ENCODE measurements at regions not wholly inside any gene's neighbourhood (a gene's known extent, or its start where the extent isn't known, plus 50 kb on each side); places are given as distances from the start of the nearest gene placed in this dataset.

DNA sequence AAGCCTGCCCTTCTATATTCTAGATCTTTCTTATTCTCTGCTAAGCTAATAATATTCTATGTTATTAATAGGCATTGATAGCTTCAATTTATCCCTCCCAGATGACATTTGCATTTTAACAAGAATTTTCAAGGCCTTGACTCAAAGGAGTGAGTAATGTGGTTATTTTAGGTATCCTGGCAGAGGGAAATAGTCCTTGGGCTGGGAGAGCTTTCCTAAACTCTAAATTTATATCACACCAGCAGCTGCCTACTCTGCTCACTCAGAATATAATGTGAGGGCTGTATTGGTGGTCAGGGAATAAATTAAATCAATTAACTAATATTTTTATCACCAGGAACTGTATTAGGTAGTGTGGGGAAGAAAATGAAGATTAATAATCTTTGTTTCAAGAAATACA, 74.8 kb upstream of the ADAM23 start:
- no peak for DNase-seq

DNA sequence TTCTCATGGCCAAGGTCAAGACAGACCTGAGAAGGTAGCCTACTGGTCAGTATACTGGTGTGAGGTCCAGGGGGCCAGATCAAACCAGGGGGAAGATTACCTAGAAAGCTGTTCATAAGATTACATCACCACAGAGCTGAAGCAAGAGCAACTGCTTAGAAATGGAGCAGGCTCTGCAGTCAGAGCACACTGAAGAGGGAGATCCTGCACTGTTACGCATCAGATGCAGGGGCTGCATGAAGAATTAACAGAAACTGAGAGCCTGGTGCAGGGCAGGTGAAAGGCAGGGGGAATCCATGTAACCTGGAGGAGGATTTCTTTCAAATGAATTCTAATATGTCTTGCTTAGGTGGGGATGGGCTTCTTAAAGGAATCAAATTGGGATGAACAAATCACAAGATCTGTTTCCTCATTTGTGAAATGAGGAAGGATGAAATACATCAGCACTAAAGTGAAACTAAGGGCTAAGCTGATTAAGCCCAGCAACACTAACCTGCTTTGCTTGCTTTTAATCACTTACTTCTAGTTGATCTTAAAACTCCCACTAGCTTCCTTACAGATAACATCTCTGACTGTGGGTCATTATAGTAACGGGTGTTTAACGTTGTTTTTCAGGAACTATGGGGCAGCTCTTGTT, 74.3 kb upstream of the ADAM23 start:
- DNase-seq, result no peak

DNA sequence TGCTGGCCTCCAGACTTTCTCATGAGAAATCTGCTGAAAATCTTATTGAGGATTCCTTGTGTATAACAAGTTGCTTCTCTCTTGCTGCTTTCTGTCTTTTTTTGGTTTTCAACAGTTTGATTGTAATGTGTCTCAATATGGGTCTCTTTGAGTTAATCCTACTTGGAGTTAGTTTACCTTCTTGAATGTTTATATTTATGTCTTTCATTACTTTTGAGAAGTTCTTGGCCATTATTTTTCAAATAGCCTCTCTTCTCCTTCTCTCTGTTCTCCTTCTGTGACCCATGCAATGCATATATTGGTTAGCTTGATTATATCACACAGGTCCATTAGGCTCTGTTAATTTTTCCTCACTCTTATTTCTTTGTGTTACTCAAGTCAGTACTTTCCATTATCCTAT, 67.4 kb upstream of the ADAM23 start:
- DNase-seq, result no peak

DNA sequence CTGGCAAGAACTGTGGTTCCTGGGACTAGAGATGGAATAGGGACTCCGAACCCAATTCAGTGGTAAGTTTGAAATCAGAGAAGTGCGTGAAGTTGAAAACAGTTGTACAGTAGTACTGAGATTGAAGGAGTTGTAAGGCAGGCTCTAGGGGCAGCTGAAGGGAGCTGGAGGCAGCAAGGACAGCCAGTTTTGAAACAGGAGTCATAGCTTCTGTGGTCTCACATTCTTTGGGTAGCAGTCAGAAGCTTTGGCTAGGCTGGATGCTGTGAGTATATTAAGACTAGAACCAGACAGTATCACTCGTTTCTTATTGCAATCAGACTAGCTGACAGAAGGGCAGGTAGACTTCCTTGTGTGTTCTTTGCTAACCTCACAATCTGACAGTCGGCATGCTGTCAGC, 64.5 kb upstream of the ADAM23 start:
- DNase-seq, result peak; percentile 5

DNA sequence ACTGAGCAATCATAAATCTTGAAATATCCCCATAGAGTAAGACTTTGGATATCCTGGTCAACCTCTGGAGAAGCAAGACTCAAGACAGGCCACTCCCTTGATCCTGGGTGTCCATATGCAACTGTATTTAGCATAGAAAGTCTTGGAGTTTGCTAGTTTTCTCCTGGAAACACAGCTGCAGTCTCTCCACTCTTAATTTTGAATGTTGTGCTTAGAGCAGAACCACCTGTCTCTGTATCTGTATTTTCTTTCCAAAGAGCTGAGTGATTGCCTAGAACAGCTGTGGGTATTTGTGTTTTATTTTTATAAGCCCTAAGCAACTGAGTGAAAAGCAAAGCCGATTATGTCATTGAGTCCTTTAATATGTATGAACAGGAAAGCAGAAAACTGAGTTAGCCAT, 64.1 kb upstream of the ADAM23 start:
- DNase-seq, result no peak

DNA sequence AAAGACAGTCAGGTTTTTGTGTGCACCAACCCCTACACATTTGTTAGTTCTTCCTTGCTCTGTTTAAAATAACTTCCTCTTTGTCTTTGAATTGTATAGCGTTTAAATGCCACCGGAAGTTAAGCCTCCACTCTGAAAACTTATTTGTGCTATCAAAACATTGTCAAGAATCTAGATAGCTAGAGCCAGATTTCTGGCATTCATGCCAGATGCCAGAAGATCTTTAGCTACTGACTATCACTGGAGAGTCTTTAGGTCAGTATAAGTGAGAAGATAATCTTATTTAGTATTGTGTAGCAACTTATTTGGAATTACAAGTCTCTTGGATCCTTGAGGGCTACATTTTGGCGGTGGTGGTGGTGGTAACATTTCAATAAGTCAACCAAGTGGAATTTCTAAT, 63.4 kb upstream of the ADAM23 start:
- no peak for DNase-seq

DNA sequence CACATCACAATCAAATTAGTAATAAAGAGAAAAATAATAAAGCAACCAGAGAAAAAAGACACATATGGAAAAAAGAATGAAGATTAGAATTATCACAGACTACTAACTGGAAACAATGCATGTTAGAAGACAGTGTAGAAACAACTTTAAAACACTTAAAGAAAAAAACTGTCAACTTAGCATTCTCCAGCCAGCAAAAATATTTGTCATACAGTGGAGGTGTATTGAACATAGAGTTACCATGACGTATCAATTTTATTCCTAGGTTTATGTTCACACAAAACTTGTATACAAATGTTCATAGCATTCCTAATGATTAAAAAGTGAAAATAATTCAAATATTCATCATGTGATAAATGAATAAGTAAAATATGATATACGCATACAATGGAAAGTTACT, 61.5 kb upstream of the ADAM23 start:
- DNase-seq, result no peak

DNA sequence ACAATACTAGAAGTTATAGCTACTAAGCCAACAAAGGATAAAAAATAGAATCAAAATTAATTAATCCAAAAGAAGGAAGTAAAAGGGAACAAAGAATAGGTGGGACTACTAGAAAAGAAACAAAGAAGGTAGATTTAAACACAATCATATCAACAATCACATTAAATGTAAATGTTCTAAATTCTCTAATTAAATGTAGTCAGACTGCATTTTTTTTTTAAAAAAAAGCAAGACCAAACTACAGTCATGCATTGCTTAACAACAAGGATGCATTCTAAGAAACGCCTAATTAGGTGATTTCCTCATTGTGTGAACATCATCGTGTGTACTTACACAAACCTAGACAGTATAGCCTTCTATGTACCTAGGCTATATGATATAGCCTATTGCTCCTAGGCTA, 59.7 kb upstream of the ADAM23 start:
- DNase-seq, result no peak

DNA sequence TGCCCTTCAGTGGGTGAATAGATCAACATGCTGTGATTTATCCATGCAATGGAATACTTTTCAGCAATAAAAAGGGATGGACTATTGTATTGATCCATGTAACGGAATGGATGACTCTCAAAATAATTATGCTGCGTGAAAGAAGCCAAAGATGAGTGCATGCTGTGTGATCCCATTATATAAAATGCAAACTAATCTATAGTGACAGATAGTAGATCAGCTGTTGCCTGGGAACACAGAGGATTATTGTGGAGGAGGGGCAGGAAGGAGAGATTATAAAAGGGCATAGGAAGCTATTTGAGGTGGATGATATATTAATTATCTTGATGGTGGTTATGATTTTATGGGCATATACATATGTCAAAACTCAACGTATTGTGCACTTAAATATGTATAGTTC, 55.5 kb upstream of the ADAM23 start:
- no peak for DNase-seq

DNA sequence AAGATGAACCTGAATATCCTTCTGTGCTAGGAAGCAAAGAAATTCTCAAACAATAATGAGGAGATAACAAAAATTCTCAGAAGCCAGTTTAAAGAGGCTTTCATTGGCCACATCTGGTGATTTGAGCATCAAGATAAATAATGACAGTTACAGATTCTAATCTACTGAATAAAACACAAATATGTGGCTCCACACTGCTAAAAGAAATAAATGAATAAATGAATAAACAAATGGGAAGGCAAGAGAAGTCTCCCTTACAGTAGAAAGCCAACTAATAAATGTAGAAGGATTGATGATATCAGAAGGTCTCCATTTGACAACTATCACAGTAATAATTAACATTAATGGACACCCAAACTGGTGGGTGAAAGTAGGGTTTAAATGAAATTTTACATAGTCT, 54.6 kb upstream of the ADAM23 start:
- DNase-seq, result no peak

DNA sequence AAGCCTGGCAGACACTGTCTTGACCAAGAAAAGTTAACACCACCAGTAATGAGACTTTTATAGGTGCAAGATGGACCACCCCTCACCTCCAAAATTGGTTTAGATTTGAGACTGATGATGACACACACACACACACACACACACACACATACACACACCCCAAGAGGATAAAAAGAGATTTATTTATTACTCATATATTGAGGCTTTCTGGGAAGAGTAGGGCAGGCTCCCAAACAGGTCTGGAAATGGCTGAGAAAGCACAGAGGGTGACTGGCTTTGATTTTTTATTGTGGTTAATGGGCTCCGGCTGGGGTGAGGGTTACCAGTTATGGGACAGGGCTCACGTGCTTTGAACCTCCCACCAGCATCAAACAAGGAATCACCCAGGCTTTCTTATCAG, 54.2 kb upstream of the ADAM23 start:
- DNase-seq, result no peak

DNA sequence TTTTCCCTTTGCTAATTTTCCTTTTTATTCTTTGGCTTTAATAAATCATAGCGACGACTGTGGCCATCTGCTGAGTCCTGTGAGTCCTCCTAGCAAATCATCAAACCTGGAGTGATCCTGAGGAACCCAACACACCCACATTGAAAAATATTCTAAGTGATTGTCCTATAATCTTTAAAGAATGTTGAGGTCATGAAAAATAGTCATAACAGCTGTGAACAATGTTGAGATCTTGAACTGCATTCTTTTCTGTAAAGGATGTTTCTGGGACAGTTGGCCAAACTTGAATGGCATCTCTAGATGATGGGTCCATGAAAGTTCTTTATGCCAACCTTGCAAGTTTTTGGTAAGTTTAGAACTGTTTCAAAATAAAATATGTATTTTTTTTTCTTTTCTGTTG, 53.2 kb upstream of the ADAM23 start:
- DNase-seq, result peak; percentile 3

DNA sequence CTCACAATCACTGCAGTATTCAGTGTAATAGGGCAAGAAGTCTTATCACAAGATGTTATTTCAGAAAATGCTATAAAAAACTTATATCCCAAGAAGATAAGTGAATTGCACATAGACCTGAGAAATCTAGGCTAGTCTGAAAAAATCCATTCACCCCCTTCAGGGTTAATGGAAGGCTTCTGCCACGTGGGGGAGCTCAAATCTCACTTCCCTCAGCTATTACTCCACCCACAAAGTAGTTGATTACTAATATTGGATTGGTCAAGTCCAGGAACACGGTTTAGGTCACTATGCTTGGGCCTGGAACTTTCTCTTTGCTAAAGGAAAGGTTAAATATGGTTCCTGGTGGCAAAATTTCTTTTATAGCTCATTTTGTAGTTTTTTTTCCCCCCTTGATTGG, 51.2 kb upstream of the ADAM23 start:
- peak; percentile 59 for DNase-seq

Measured in fibroblast of skin of back (primary cell).